ENCODE measurements at regions not wholly inside any gene's neighbourhood (a gene's known extent, or its start where the extent isn't known, plus 50 kb on each side); places are given as distances from the start of the nearest gene placed in this dataset.
"Not testable (repeated sequence)": the region's sequence is repeated elsewhere in the genome, so short reads cannot be mapped to it uniquely, and the experiment has no call there.

DNA sequence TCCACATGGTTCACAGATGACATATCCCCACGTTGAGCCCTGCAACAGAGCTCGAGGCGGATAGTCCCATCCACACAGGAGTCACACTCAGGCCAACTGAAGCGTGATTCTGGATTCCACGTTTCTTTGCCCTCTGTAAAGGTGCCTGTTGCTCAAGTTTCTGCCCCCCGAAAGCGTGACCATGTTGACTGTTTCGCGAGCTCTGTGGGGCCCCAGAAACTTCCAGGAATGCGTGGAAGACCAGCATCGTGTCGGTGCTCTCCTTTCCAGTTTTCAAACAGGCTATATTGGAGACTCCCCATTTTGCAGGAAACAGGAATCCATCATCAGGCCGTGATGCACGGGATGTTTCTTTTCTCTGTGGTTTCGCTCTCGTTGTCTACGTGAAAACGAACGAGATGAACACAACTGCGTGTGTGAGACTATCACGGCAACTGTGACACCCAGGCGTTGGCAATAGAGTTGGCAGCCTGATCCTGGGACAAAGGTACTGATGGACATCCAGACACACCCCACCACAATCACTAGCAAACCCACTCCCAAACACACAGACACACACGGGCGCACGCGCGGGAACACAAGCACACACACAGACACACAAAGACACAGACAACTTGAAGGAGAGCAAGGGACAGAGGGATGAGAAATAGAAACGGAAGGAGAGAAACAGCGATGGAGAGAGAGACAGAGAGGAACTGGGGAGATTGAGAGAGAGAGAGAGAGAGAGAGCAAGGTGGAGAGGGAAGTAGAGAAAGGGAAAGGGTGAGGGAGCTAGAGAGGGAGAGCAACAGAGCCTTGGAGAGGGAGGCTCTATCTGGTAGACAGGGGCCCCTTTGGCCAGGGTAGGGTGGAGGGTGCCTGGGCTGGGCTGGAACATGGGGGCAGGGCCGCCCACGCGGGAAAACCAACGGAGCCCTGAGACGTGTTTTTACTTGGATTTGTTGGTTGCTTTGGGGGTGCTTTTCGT lies 1609.3 kb downstream of the SPATA31A7 start:
- H3K9ac ChIP-seq, H3K4me2 ChIP-seq, H3K4me3 ChIP-seq, H3K36me3 ChIP-seq, H4K20me1 ChIP-seq, H3K27ac ChIP-seq, H3K4me1 ChIP-seq: not testable (repeated sequence)
- Histone ChIP-seq H3K9me3 (replicated peaks in 1 of 11) (peaks cover 39 to 43% (median 41%) of the 10 kb centered on the region in 11 experiments), H3K27me3 (peaks cover 0 to 27% (median 8%) of the 10 kb centered on the region in 11 experiments; a peak in 12 of 22 replicates)

DNA sequence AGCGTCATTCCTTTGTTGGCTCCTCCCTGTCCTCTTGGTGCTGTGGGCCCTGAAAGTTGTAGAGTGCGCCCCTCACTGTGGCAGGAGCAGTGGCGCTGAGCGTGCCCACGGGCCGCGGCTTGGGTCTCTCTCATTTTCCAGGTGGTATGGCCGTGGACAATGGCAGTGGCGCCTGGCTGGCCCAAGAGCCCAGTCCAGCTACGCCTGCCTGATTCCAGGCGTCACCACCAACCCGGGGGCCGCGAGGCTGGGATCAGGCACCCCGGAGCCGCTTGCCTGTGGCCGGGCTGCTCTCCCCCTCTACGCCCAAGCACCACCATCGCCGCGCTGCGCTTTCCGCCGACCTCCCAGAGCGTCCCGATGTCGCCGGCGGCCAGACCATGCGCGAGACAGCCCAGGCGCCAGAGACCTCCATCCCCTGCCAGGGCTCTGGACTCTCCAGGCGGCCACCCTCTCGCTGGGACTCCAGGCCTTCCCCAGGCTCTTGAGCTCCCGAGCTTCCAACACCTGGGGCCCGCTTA lies 1610.1 kb downstream of the SPATA31A7 start:
- not testable (repeated sequence) for H3K36me3 ChIP-seq, H3K4me2 ChIP-seq, H3K4me1 ChIP-seq, H3K9ac ChIP-seq, H4K20me1 ChIP-seq, H3K27ac ChIP-seq
- peak overlapping the region in 1 of 10 experiments; percentile 47; a peak in 1 of 20 replicates for H3K4me3 ChIP-seq
- peaks cover 0 to 27% (median 8%) of the 10 kb centered on the region in 11 experiments; a peak in 12 of 22 replicates for H3K27me3 ChIP-seq
- H3K9me3 ChIP-seq (replicated peaks in 1 of 11) = peaks cover 39 to 43% (median 41%) of the 10 kb centered on the region in 11 experiments

DNA sequence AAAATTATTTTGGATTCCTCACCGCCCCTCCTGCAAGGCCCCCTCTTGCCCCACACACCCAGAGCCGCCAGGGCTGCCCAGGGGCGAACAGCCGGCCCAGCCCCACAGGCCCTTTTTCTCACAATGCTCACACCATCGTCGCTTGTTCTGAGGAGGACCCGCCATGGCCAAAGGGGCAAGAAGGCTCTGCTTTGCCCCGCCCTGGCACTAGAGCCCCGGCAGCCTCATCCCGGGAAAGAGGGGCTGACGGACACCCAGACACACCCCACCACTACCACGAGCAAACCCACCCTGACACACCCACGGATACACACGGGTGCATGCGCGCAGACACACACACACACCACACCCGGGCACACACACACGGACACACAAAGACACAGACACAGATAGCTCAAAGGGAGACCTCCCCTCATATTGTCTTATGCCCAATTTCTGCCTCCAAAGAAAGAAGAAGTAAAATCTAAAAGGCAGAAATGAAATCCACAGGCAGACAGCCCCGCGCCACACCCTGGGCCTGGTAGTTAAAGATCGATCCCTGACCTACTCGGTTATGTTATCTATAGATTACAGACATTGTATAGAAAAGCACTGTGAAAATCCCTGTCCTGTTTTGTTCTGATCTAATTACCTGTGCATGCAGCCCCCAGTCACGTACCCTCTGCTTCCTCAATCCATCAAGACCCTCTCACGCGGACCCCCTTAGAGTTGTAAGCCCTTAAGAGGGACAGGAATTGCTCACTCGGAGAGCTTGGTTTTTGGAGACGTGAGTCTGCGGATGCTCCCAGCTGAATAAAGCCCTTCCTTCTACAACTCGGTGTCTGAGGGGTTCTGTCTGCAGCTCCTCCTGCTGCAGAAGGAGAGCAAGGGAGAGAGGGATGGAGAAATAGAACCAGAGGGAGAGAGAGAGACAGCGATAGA lies 1610.9 kb downstream of the SPATA31A7 start:
- H3K27ac ChIP-seq, H3K4me3 ChIP-seq, H3K36me3 ChIP-seq, H3K4me2 ChIP-seq, H4K20me1 ChIP-seq, H3K4me1 ChIP-seq, H3K9ac ChIP-seq: not testable (repeated sequence)
- H3K27me3 ChIP-seq = peaks cover 0 to 27% (median 8%) of the 10 kb centered on the region in 11 experiments; a peak in 12 of 22 replicates
- H3K9me3 ChIP-seq (replicated peaks in 1 of 11) = peaks cover 39 to 43% (median 41%) of the 10 kb centered on the region in 11 experiments

DNA sequence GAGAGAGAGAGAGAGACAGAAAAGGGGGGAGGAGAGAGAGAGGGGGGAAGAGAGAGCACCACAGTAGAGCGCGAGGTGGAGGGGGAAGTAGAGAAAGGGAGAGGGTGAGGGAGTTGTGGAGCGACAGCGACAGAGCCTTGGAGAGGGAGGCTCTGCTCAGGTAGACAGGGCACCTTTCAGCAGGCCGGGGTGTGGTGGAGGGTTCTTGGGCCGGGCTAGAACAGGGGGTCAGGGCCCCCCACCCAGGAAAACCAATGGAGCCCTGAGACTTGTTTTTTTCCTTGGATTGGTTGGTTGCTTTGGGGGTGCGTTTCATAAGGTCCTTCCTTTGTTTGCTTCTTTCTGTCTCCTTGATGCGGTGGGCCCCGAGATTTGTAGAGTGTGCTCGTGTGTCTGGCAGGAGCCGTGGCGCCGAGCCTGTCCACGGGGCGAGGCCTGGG lies 1611.6 kb downstream of the SPATA31A7 start:
- H4K20me1 ChIP-seq, H3K9ac ChIP-seq, H3K4me3 ChIP-seq, H3K27ac ChIP-seq, H3K36me3 ChIP-seq, H3K4me2 ChIP-seq, H3K4me1 ChIP-seq: not testable (repeated sequence)
- Histone ChIP-seq H3K9me3 (replicated peaks in 1 of 11) (peaks cover 39 to 43% (median 41%) of the 10 kb centered on the region in 11 experiments), H3K27me3 (peaks cover 0 to 27% (median 8%) of the 10 kb centered on the region in 11 experiments; a peak in 12 of 22 replicates)

DNA sequence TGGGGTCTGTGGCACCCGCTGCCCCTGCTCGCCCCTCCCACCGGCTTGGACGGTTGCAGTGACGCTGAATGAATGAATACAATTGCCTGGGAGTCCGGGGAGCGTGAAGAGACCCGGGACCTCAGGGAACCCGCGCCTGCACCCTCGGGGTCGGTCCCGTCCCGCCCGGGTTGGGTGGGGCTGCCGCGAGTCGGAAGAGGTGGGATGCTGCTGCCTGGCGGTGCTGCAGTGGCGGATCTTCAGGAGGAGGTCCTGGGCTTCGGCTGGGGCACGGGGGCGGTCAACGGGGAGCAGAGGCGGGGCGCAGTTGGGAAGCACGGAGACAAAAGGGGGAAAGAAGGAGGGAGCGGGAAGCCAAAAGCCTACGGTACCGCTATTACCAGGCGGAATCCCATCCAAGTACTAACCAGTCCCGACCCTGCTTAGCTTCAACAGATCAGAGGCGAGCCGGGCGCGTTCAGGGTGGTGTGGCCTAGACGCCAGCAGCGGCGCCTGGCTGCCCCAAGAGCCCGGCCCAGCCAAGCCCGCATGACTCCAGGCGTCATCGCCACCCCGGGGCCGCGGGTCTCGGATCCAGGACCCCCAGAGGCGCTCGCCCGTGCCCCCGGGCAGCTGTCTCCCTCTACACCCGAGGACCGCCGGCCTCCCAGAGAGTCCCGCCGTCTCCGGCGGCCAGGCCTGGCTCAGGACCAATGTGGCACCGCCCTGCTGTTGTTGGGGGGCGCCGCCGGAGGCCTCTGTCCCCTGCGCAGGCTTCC lies 1612.3 kb downstream of the SPATA31A7 start:
- not testable (repeated sequence) for H3K4me2 ChIP-seq, H3K9ac ChIP-seq, H3K4me3 ChIP-seq, H4K20me1 ChIP-seq, H3K27ac ChIP-seq, H3K36me3 ChIP-seq, H3K4me1 ChIP-seq
- Histone ChIP-seq H3K9me3 (replicated peaks in 1 of 11) (peaks cover 39 to 43% (median 41%) of the 10 kb centered on the region in 11 experiments), H3K27me3 (peaks cover 0 to 27% (median 8%) of the 10 kb centered on the region in 11 experiments; a peak in 12 of 22 replicates)

DNA sequence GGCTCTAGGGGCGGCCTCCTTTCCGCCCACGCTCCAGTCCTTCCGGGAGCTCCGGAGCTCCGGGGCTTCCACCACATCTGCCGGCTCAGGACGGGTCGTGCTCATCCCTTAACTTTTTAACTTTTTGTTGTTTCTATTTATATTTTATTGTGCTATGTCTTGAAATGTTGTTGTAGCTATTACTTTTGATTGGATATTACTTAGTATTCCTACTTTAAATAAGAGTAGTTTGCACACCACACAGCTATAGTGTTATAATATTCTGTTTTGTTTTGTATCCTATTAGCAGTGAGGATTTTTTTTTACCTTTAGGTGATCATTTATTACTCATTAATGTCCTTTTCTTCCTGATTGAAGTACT lies 1612.9 kb downstream of the SPATA31A7 start:
- H4K20me1 ChIP-seq, H3K27ac ChIP-seq, H3K4me3 ChIP-seq, H3K9ac ChIP-seq, H3K4me1 ChIP-seq, H3K4me2 ChIP-seq, H3K36me3 ChIP-seq: not testable (repeated sequence)
- Histone ChIP-seq H3K9me3 (replicated peaks in 1 of 11) (peaks cover 39 to 43% (median 41%) of the 10 kb centered on the region in 11 experiments), H3K27me3 (peaks cover 0 to 27% (median 8%) of the 10 kb centered on the region in 11 experiments; a peak in 12 of 22 replicates)

DNA sequence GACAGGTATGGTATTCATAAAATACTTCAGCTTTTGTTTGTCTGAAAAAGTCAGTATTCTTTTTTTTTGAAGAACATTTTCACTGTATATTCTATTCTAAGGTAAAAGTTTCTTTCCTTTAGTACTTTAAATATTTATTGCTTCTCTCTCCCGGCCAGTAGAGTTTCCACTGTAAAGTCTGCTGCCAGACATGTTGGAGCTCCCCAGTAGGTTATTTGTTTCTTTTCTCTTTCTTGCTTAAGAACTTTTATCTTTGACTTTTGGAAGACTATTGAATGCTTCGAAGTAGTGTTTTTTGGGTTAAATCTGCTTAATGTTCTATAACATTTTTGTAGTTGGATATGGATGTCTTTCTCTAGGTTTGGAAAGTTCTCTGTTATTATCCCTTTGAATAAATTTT lies 1613.3 kb downstream of the SPATA31A7 start:
- H3K27ac ChIP-seq, H3K9ac ChIP-seq, H3K36me3 ChIP-seq, H3K4me2 ChIP-seq, H3K4me3 ChIP-seq, H4K20me1 ChIP-seq, H3K4me1 ChIP-seq: not testable (repeated sequence)
- peaks cover 0 to 27% (median 8%) of the 10 kb centered on the region in 11 experiments; a peak in 12 of 22 replicates for H3K27me3 ChIP-seq
- H3K9me3 ChIP-seq (replicated peaks in 1 of 11) = peaks cover 39 to 43% (median 41%) of the 10 kb centered on the region in 11 experiments

DNA sequence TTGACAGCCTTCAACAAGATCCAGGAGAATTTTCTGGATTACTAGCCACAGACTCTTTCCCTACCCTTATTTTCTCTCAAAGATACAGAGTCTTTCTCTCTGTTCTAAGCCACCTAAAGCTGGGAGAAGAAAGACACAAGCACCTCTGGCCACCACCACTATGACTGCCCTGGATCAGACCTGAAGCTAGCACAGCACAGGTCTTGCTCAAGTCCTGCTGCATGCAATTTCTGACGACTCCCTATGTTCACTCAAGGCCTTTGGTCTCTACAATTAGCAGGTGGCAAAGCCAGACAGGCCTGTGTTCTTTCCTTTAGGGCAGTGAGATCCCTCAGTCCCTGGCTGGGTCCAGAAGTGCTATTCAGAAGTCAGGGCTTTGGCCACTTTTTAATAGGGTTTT lies 1614.5 kb downstream of the SPATA31A7 start:
- not testable (repeated sequence) for H4K20me1 ChIP-seq, H3K4me2 ChIP-seq, H3K36me3 ChIP-seq, H3K9ac ChIP-seq, H3K4me1 ChIP-seq, H3K27ac ChIP-seq, H3K4me3 ChIP-seq
- peaks cover 0 to 26% (median 8%) of the 10 kb centered on the region in 11 experiments; a peak in 12 of 22 replicates for H3K27me3 ChIP-seq
- H3K9me3 ChIP-seq (replicated peaks in 1 of 11) = peaks cover 32 to 34% (median 33%) of the 10 kb centered on the region in 11 experiments

DNA sequence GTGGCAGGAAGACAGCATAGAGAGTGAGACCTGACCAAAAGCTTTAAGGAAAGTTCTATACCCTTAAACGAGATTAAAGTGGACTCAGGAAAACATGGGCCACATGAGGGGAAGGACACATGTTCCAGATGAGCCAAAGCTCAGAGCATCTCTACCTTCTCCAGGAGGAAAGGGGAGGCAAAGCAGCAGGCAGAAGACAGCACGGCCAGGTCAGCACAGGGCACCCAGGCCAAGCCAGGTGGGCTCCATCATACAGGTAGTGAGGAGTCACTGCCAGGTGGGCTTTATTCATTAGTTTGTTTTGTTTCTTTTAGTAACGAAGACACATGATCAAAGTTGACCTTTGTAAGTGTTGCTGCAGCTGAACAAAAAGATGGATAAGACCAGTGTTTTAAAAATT lies 1617.6 kb downstream of the SPATA31A7 start:
- H3K9ac ChIP-seq; H3K4me1 ChIP-seq; H3K27ac ChIP-seq; H3K27me3 ChIP-seq; H3K9me3 ChIP-seq (replicated peaks in 1 of 11); H3K4me3 ChIP-seq; H4K20me1 ChIP-seq; H3K4me2 ChIP-seq; H3K36me3 ChIP-seq: not testable (repeated sequence)

DNA sequence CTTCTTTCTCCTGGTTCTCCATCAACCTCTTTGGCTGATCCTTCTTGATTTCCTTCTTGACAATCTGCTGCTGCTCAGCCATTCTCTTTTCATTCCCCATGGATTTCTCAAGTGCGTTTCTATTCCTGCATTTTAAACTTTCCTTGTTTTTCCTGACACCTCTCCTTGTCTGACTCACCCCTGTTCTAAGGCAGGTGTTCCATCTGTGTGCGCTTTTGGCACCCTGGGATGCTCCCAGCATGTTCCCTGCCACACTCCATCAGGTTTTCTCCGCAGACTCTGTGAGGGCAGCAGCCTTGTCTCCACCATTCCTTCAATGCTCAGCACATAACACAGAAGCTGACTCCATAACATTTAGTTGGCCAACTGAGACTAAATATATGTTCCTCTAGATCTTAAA lies 1618.2 kb downstream of the SPATA31A7 start:
- H3K27me3 ChIP-seq; H3K9ac ChIP-seq; H4K20me1 ChIP-seq; H3K4me3 ChIP-seq; H3K9me3 ChIP-seq (replicated peaks in 1 of 11); H3K4me2 ChIP-seq; H3K36me3 ChIP-seq; H3K4me1 ChIP-seq; H3K27ac ChIP-seq: not testable (repeated sequence)

DNA sequence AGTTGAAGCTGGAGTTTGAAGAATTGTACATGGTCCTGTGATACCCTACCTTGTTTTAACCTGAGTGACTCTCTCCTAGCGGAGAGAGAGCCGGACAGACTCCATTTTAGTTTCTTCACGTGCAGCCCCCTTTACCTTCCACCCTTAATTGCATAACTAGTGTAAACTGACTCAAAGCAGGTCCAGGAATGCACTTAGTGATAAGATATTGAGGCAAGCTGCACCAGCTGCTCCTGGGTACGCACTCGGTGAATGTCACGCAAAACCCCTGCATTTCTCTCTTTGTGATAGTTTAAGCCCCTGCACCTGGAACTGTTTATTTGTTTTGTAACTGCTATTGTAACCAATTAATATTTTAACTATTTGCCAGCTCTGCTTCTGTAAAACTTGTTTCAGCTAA lies 1620.5 kb downstream of the SPATA31A7 start:
- H3K36me3 ChIP-seq; H3K27me3 ChIP-seq; H3K4me3 ChIP-seq; H3K27ac ChIP-seq; H3K4me2 ChIP-seq; H3K4me1 ChIP-seq; H3K9ac ChIP-seq; H4K20me1 ChIP-seq; H3K9me3 ChIP-seq (replicated peaks in 1 of 11): not testable (repeated sequence)

DNA sequence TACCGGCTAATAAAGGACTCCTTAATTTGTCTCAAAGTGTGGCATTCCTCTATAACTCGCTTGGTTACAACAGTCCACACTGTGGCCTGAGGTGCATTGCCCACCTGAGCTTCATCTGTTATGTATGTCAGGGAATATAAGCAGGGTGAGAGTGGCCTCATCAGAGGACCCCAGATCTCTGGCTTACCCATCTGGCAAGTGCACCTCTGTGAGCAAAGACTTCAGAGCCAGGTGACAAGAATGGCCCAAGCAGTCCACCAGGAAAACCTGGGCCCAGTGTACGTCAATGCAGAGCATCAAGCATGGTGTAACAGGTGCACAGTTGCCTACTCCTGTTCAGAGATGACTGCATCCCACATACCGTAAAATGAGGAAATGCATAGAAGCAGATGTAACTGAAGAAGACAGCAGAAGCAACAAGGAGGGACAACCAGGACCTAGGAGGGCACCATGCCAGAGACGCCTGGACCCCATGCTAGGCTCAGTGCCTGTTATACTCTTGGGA lies 1621.0 kb downstream of the SPATA31A7 start:
- H3K9me3 ChIP-seq (replicated peaks in 1 of 11); H3K4me2 ChIP-seq; H3K27me3 ChIP-seq; H3K27ac ChIP-seq; H3K4me1 ChIP-seq; H3K9ac ChIP-seq; H4K20me1 ChIP-seq; H3K4me3 ChIP-seq; H3K36me3 ChIP-seq: not testable (repeated sequence)
